HS-27A (cell line): ENCODE measurements at regions not wholly inside any gene's neighbourhood (a gene's known extent, or its start where the extent isn't known, plus 50 kb on each side); places are given as distances from the start of the nearest gene placed in this dataset.
"Not testable (repeated sequence)": the region's sequence is repeated elsewhere in the genome, so short reads cannot be mapped to it uniquely, and the experiment has no call there.

Source experiments
- DNase-seq: peaks from one replicate; pipeline ENCODE4 v3.0.0-alpha.2; 2012; ENCODE audit warnings: low read depth, missing footprints

DNA sequence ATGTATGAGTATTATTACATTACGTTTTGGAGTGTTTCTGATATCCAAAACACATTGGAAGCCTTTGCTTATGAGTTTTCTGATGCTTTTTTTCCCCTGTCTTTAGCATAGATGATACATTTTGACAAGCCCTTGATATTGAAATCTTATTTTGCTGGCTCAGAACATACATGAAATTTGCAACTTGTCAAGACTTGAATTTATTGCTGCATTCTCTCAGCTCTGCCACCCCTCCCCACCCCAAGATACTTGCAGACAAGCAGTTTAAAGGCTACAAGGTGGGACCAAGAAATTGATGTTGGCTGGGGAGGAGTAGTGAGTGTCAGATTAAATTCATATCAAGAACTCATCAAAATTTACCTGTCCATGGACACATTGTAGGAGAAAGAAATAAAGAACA is 160.2 kb downstream of the GJA1 start:
- DNase-seq, result no peak

DNA sequence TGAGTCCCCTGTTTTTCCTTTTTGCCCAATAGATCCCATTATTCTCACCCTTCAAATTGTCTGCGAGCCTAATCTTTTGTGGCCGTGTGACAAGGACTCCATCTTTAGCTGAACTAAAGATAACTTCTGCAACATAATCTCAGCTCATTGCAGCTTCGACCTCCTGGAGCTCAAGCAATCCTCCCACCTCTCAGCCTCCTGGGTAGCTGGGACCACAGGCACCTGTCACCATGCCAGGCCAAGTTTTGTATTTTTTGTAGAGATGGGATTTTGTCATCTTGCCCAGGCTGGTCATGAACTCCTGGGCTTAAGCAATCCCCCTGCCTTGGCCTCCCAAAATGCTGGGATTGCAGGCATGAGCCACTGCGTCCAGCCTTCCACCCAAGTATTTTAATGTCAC is 161.0 kb downstream of the GJA1 start:
- DNase-seq, result no peak

DNA sequence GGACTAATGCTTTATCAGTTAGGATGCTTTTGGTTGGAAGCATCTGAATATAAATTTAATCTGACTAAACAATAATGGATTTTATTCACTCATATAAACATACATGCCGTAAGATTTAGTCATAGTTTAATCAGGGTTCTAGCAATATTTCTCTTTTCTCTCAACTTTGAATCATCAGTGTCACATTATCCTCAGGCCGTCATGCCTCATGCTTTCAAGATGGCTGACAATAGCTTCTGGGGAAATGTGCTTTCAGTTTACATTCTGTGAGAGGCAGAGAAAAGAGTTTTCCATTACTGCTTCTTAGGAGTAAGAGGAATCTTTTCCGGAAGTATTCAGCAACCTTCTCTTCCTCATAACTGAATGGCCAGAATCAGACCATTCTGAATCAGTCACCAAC is 162.2 kb downstream of the GJA1 start:
- peak; percentile 45 for DNase-seq

DNA sequence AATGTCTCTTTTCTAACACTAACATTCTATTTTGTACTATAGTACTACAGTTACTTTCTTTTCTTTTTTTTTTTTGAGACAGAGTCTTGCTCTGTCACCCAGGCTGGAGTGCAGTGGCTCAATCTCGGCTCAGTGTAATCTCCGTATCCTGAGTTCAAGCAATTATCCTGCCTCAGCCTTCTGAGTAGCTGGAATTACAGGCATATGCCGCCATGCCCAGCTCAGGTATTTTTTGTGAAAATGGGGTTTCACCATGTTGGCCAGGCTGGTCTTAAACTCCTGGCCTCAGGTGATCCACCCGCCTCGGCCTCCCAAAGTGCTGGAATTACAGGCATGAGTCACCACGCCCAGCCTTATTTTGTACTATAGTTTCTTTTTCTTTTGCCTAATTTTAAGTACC is 163.9 kb downstream of the GJA1 start:
- not testable (repeated sequence) for DNase-seq

- no peak for DNase-seq
Observed at GRCh38 chr6:121600389-121601168, 165.1 kb downstream of the GJA1 start.

- no peak for DNase-seq
Observed at GRCh38 chr6:121603486-121603885, 168.0 kb downstream of the GJA1 start.

- DNase-seq, result no peak
Observed at GRCh38 chr6:121607721-121608120, 172.3 kb downstream of the GJA1 start.

GRCh38 chr6:121608270-121608669 is 172.8 kb downstream of the GJA1 start:
- no peak for DNase-seq

DNA sequence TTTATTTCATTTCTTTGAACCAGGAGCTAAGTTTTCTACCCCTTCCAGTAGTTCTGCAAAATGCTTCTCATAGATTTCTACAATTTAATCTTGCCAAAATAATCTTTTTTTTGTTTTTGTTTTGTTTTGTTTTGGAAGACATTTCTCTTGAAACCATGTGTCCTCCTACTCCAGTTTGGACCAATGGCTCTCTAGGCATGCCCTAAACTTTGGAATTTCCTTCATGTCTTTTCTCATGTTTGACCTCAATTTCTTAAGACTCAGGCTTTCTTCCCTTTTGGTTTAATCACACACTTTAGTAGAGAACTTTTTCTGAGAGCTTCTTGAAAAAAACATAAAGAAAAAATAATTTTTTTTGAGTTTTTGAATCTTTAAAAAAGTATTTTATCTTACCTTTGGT is 173.8 kb downstream of the GJA1 start:
- no peak for DNase-seq

- DNase-seq, result no peak
Observed at GRCh38 chr6:121612927-121613326, 177.5 kb downstream of the GJA1 start.

- DNase-seq, result no peak
Observed at GRCh38 chr6:121614115-121614514, 178.7 kb downstream of the GJA1 start.

DNA sequence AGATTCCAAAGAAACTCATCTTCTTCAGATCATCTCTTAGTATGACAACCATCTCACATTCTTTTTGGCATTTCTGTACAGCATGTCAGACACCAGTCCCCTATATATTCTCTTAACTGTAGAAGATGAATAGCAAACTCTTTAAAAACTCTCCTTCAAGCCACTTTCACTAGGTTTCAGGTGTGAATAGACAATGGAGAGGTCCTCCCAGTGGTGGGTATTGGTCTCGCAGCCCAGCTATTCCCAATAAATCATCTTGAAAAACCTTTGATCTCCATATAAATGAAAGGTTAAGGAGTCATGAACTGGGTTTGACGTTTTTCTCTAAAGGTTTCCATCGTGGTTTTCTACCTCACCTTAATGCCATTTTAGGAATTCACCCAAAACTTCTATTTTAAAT is 180.0 kb downstream of the GJA1 start:
- no peak for DNase-seq

GRCh38 chr6:121616406-121616805 is 181.0 kb downstream of the GJA1 start:
- DNase-seq, result no peak

DNA sequence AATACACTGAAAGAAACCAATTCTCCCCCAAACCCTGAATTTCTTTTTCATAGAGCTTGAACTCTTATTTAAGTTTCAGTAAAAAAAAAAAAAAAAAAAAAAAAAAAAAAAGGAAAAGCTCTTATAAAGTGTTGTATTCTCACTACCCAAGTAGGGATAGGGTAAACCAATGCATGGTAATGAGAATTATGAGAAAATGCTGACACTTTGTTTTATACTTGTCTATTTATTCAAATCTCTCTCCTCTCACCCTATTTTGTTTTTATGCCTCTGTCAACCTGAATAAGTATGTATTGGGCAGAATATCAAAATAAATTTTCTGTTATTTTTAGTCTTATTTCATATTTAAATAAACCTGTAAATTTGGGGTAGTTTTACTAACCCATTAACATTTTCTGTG is 181.9 kb downstream of the GJA1 start:
- DNase-seq, result no peak

DNA sequence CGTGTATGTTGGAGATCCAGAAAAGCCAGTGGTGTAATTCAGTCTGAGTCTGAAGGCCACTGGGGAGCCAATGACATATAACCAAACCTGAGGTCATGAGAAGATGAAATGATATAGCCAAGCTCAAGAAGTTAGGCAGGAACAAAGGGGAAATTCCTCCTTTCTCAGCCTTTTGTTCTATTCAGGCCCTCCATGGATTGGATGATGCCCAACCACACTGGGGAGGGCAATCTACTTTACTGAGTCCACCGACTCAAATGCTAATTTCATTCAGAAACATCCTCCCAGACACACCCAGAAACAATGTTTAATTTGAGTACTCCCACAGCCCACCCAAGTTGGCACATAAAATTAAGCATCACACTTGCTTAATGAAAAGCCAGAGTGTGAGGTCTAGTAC is 183.6 kb downstream of the GJA1 start:
- no peak for DNase-seq

DNA sequence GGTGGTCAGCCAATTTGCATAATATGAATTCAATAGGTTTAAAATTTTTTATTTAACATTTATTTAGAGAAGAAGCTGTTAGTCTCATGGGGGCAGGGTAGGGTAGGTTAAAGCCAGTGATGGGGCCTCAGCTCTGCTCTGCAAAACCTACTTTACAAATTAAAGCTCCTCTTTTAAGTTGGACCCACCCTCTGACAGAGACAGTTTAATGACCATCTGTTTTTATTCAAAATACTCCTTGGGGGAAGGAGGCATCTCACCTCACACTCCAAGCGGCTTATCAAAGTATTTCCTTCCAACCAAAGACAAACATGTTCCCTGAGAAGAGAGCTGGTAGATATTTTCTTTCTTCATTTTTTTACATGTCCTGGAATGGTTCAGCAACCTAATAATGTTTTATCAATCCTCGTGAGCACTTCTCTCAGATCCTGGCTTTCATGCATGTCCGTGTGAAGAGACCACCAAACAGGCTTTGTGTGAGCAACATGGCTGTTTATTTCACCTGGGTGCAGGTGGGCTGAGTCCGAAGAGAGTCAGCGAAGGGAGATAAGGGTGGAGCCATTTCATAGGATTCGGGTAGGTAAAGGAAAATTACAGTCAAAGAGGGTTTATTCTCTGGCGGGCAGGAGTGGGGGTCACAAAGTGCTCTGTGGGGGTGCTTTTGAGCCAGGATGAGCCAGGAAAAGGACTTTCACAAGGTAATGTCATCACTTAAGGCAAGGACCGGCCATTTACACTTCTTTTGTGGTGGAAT is 184.7 kb downstream of the GJA1 start:
- no peak for DNase-seq

- no peak for DNase-seq
Observed at GRCh38 chr6:121627761-121628160, 192.3 kb downstream of the GJA1 start.

GRCh38 chr6:121630716-121631115 is 195.3 kb downstream of the GJA1 start:
- DNase-seq, result no peak

DNA sequence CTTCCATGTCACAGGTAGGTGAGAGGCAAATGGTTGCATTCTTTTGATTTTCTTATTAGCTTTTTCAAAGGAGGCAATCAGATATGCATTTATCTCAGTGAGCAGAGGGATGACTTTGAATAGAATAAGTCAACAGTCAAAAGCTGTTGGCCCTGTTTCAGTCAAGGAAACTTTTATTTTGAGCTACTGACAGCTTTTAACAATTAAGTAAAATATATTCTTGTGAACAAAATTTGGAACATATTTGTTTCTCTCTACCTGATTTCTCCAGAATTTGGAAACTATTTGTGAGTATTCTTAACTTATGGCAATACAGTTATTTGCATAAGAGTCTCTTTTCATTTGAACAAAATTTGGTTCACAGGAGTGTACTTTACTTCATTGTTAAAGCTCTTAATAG is 196.3 kb downstream of the GJA1 start:
- DNase-seq, result not testable (repeated sequence)

DNA sequence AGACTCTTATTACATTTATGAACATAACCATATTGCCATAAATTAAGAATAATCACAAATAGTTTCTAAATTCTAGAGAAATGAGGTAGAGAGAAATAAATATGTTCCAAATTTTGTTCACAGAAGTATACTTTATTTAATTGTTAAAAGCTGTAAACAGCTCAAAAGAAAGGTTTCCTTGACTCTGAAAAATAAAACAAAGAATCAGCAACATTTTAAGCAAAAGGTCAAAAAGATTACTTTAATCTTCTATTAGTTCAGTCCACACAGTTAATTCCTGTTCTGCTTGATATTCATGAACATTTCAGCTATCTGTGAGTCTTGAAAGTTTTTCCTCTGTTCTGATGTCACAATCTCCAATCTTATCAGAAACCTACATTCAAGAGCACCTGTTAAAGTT is 197.9 kb downstream of the GJA1 start:
- DNase-seq, result no peak

GRCh38 chr6:121634586-121634985 is 199.1 kb downstream of the GJA1 start:
- not testable (repeated sequence) for DNase-seq

DNA sequence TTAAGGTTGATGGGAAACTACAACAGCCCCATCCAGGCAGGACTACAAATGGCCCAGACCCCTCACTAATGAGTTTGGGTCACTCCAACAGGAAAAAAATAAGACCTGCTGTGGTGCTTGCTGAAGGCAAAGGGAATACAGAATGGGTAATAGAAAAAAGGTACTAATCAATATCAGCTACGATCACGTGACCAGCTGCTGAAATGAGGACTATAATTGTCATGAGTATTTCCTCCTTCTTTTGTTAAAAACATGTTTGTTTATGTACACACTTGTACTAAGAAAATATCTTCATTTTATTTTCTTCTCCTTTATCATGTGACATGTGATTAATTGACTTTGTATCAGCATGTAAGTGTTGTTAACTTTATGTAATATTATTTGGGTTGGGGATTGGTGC is 199.9 kb downstream of the GJA1 start:
- no peak for DNase-seq

- not testable (repeated sequence) for DNase-seq
Observed at GRCh38 chr6:121636217-121636616, 200.8 kb downstream of the GJA1 start.

DNA sequence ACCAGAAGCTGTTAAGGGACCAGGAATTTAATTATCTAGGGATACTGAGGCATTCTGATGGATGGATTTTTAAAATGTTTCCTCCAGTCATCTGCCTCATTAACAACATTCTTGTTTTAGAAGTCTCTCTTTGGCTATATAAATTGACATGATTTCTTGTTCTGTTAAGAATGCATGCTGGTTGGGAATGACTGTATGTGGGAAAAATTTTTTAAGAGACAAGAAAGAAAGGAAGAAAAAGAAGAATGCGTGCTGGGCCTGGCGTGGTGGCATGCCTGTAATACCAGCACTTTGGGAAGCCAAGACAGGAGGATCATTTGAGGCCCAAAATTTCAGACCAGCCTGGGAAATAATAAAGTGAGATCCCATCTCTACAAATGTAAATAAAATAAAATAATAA is 203.6 kb downstream of the GJA1 start:
- no peak for DNase-seq
